RWPE1 (cell line): ENCODE measurements at regions not wholly inside any gene's neighbourhood (a gene's known extent, or its start where the extent isn't known, plus 50 kb on each side); places are given as distances from the start of the nearest gene placed in this dataset.
A peak's percentile ranks its signal among the peaks of the same experiment; 100 is the strongest.

Source experiments
- CTCF ChIA-PET: fragments of 350-600 bp; sonication (Branson Sonifier 250); formaldehyde crosslinking; extraction: SDS; loops from one replicate; lab custom pipeline; 2021; lab: Yijun Ruan, JAX
- POLR2A ChIA-PET: fragments of 400-600 bp; formaldehyde crosslinking; extraction: SDS; loops from one replicate; lab custom pipeline; 2020; ENCODE audit warnings: antibody characterized with exemption; ENCODE audit not compliant: low non-redundant PET; lab: Yijun Ruan, JAX
- DNase-seq: peaks from one replicate; pipeline ENCODE4 v3.0.0; 2012; ENCODE audit warnings: low spot score
- H3K27ac ChIP-seq: fragments of 450-650 bp; 2 replicates; pipeline ENCODE4 v1.5.1; 2017
- CTCF ChIP-seq: fragments of 450-650 bp; conservative IDR thresholded peaks from 2 replicates; pipeline ENCODE4 v1.5.1; 2017; ENCODE audit warnings: low read depth, mild to moderate bottlenecking

DNA sequence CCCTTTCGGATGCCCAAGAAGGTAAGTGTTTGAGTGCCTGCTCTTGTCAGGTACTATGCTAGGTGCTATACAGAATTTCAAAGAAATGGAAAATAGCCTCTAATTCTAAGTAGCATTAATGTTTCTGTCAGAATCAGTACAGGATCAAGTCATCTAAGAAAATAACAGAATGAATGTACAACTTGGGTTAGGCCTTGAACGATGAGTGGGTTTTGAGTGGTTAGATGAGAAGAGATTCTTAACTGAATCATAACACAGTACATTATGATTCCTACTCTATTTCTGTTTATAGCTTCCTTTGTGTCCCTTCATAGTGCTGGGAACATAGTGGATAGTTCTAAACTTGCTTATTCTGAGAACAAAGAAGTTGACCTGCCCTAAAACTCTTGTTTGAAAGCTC, 253.9 kb downstream of the GLUD2 start:
- no peak for TF ChIP-seq CTCF
- POLR2A ChIA-PET = no interaction called here
- CTCF ChIA-PET = interaction anchor here (0.7 kb wide), 1 partner anchor 324 kb away, joined by 3 read pairs; no protein-coding TSS in a partner anchor
- H3K27ac ChIP-seq = no peak overlapping the region
- no peak for DNase-seq

DNA sequence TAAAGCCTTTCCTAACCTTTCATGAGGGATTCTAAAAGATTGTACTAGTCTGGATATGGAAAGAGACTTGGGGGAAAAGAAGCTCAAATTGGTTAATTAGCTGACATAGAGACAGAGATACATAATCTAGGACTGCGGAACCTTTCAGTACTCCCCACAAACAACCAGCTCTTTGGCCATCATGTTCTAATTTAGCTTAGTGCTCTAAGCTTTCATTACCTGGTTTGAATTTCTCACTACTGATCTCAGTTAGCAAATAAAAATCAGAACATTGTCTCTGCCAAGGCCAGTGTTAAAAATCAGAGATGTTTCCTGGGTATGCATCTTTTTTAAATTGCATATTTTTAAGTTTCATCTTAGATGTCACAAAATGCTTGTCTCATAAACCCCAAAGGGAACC, 254.4 kb downstream of the GLUD2 start:
- CTCF ChIA-PET = interaction anchor here (0.7 kb wide), 1 partner anchor 323 kb away, joined by 3 read pairs; no protein-coding TSS in a partner anchor
- no peak for DNase-seq
- H3K27ac ChIP-seq = no peak overlapping the region
- no peak for TF ChIP-seq CTCF
- POLR2A ChIA-PET = no interaction called here

DNA sequence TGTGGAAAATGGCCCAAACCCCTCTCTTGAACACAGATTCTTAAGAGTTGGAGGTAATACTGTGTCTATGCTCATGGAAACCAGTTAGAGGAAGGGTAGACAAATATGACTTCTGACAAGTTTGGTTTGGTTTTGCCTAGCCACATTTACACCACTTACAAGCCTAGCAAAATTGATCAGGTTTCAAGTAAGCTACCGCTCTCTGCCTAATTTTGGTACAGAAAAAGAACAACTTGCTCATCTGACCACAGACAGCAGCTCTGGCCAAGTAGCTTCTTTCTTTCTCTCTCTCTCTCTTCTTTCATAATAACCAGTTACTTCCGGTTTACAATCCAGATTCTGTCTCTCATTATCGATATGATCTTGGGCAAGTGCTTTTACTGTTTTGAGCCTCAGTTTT, 260.0 kb downstream of the GLUD2 start:
- no peak for TF ChIP-seq CTCF
- ChIA-PET CTCF (no interaction called here), POLR2A (no interaction called here)
- no peak for DNase-seq
- H3K27ac ChIP-seq = no peak overlapping the region

- DNase-seq = peak; percentile 8
- ChIA-PET POLR2A (no interaction called here), CTCF (no interaction called here)
- H3K27ac ChIP-seq = no peak overlapping the region
- no peak for TF ChIP-seq CTCF
Observed at GRCh38 chrX:121308276-121308805, 260.9 kb downstream of the GLUD2 start.

GRCh38 chrX:121310820-121311219, 263.4 kb downstream of the GLUD2 start:
- ChIA-PET CTCF (no interaction called here), POLR2A (no interaction called here)
- DNase-seq = no peak
- no peak overlapping the region for H3K27ac ChIP-seq
- no peak for TF ChIP-seq CTCF

GRCh38 chrX:121320441-121320840, 273.0 kb downstream of the GLUD2 start:
- POLR2A ChIA-PET = no interaction called here
- no peak overlapping the region for H3K27ac ChIP-seq
- DNase-seq = no peak
- CTCF ChIA-PET = no interaction called here
- TF ChIP-seq CTCF = no peak

DNA sequence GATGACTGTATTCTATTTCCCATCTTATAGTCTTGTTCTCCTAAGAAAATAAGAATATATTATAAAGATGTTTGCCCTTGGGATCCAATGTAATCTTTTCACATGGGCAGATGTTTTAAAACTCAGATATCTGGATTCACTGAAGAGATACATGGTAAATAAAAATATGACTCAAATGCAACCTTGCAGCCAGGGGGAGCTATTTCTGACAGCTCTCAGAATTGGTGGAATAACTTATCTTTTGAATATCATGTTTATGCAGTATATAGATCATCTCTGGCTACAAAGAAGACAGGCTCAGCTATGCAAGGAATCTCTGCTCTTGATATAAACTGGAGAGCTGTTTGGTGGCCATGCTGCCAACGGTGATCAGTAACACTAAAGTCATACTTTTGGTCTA, 274.7 kb downstream of the GLUD2 start:
- no peak for TF ChIP-seq CTCF
- ChIA-PET POLR2A (no interaction called here), CTCF (interaction anchor here (0.6 to 1.4 kb wide), 3 partner anchors 144 to 326 kb away, joined by 3 to 5 read pairs (median 3); no protein-coding TSS in a partner anchor)
- DNase-seq = peak; percentile 1
- H3K27ac ChIP-seq = no peak overlapping the region
